Gastrocnemius medialis (tissue), 4 donors: ENCODE measurements at regions not wholly inside any gene's neighbourhood (a gene's known extent, or its start where the extent isn't known, plus 50 kb on each side); places are given as distances from the start of the nearest gene placed in this dataset.

Source experiments
- CTCF ChIP-seq, 5 experiments: fragments of 450-650 bp in 3 of 5; fragments of 200-600 bp in 2 of 5; sonication (generic) in 2 of 5; IDR thresholded peaks in 4 of 5; conservative IDR thresholded peaks in 1 of 5; 1 replicate in 4 of 5; 2 replicates in 1 of 5; pipeline ENCODE4 v1.5.1; 2016 to 2019; ENCODE audit warnings: antibody characterized with exemption in 5 of 5, mild to moderate bottlenecking in 3 of 5, moderate library complexity in 3 of 5
- POLR2A ChIP-seq, 2 donors: fragments of 450-650 bp; IDR thresholded peaks; one replicate each; pipeline ENCODE4 v1.6.1; 2017; ENCODE audit warnings: antibody characterized with exemption in 2 of 2, mild to moderate bottlenecking in 2 of 2, moderate library complexity in 2 of 2

- TF ChIP-seq CTCF (IDR thresholded peaks at IDR 0.05 in 4 of 5, conservative IDR thresholded peaks at IDR 0.05 in 1 of 5) = no peak
- TF ChIP-seq POLR2A (IDR thresholded peaks at IDR 0.05) = no peak
Observed at GRCh38 chr13:34756136-34756535, 185.9 kb upstream of the NBEA start.
